ENCODE measurements at regions not wholly inside any gene's neighbourhood (a gene's known extent, or its start where the extent isn't known, plus 50 kb on each side); places are given as distances from the start of the nearest gene placed in this dataset.

- H3K4me1 ChIP-seq (ENCODE audit: control insufficient read depth in 5 of 5, insufficient read depth in 5 of 5, low read length in 5 of 5) = peaks cover 0 to 4% (median 0%) of the 10 kb centered on the region in 5 donors
- H3K4me3 ChIP-seq (ENCODE audit: low read depth in 1 of 5, low read length in 5 of 5) = no peak overlapping the region
- peaks cover 0 to 5% (median 2%) of the 10 kb centered on the region in 5 donors for H3K9me3 ChIP-seq (ENCODE audit: control insufficient read depth in 5 of 5, low read length in 5 of 5)
- no peaks in the 10 kb centered on the region for H3K36me3 ChIP-seq (ENCODE audit: control insufficient read depth in 5 of 5, insufficient read depth in 5 of 5, low read length in 5 of 5)
- H3K27me3 ChIP-seq (ENCODE audit: control insufficient read depth in 5 of 5, insufficient read depth in 4 of 5, low read length in 5 of 5) = no peaks in the 10 kb centered on the region
- no peak overlapping the region for H3K9ac ChIP-seq (ENCODE audit: low read length in 5 of 5)
- no peak overlapping the region for H3K27ac ChIP-seq (ENCODE audit: low read depth, low read length)
Measured at GRCh38 chr20:7624886-7625285, 315.4 kb downstream of the HAO1 start.

GRCh38 chr20:7627734-7628663 lies 312.3 kb downstream of the HAO1 start:
- Histone ChIP-seq H3K9ac (ENCODE audit: low read length in 5 of 5) (no peak overlapping the region), H3K4me3 (ENCODE audit: low read depth in 1 of 5, low read length in 5 of 5) (no peak overlapping the region), H3K9me3 (ENCODE audit: control insufficient read depth in 5 of 5, low read length in 5 of 5) (no peaks in the 10 kb centered on the region), H3K4me1 (ENCODE audit: control insufficient read depth in 5 of 5, insufficient read depth in 5 of 5, low read length in 5 of 5) (peaks cover 0 to 4% (median 0%) of the 10 kb centered on the region in 5 donors), H3K27ac (ENCODE audit: low read depth, low read length) (no peak overlapping the region), H3K36me3 (ENCODE audit: control insufficient read depth in 5 of 5, insufficient read depth in 5 of 5, low read length in 5 of 5) (no peaks in the 10 kb centered on the region), H3K27me3 (ENCODE audit: control insufficient read depth in 5 of 5, insufficient read depth in 4 of 5, low read length in 5 of 5) (no peaks in the 10 kb centered on the region)

GRCh38 chr20:7629880-7630279 lies 310.4 kb downstream of the HAO1 start:
- H3K36me3 ChIP-seq (ENCODE audit: control insufficient read depth in 5 of 5, insufficient read depth in 5 of 5, low read length in 5 of 5) = no peaks in the 10 kb centered on the region
- H3K9me3 ChIP-seq (ENCODE audit: control insufficient read depth in 5 of 5, low read length in 5 of 5) = no peaks in the 10 kb centered on the region
- no peak overlapping the region for H3K9ac ChIP-seq (ENCODE audit: low read length in 5 of 5)
- peaks cover 0 to 4% (median 0%) of the 10 kb centered on the region in 5 donors for H3K4me1 ChIP-seq (ENCODE audit: control insufficient read depth in 5 of 5, insufficient read depth in 5 of 5, low read length in 5 of 5)
- no peaks in the 10 kb centered on the region for H3K27me3 ChIP-seq (ENCODE audit: control insufficient read depth in 5 of 5, insufficient read depth in 4 of 5, low read length in 5 of 5)
- H3K27ac ChIP-seq (ENCODE audit: low read depth, low read length) = no peak overlapping the region
- H3K4me3 ChIP-seq (ENCODE audit: low read depth in 1 of 5, low read length in 5 of 5) = no peak overlapping the region

- H3K27ac ChIP-seq (ENCODE audit: low read depth, low read length) = no peak overlapping the region
- no peak overlapping the region for H3K4me3 ChIP-seq (ENCODE audit: low read depth in 1 of 5, low read length in 5 of 5)
- H3K4me1 ChIP-seq (ENCODE audit: control insufficient read depth in 5 of 5, insufficient read depth in 5 of 5, low read length in 5 of 5) = no peaks in the 10 kb centered on the region
- no peak overlapping the region for H3K9ac ChIP-seq (ENCODE audit: low read length in 5 of 5)
- no peaks in the 10 kb centered on the region for H3K27me3 ChIP-seq (ENCODE audit: control insufficient read depth in 5 of 5, insufficient read depth in 4 of 5, low read length in 5 of 5)
- no peaks in the 10 kb centered on the region for H3K9me3 ChIP-seq (ENCODE audit: control insufficient read depth in 5 of 5, low read length in 5 of 5)
- no peaks in the 10 kb centered on the region for H3K36me3 ChIP-seq (ENCODE audit: control insufficient read depth in 5 of 5, insufficient read depth in 5 of 5, low read length in 5 of 5)
Measured at GRCh38 chr20:7637184-7637583, 303.1 kb downstream of the HAO1 start.

GRCh38 chr20:7650086-7650879 lies 290.0 kb downstream of the HAO1 start:
- Histone ChIP-seq H3K9ac (ENCODE audit: low read length in 5 of 5) (no peak overlapping the region), H3K4me3 (ENCODE audit: low read depth in 1 of 5, low read length in 5 of 5) (no peak overlapping the region), H3K9me3 (ENCODE audit: control insufficient read depth in 5 of 5, low read length in 5 of 5) (peaks cover 0 to 6% (median 0%) of the 10 kb centered on the region in 5 donors), H3K27me3 (ENCODE audit: control insufficient read depth in 5 of 5, insufficient read depth in 4 of 5, low read length in 5 of 5) (no peaks in the 10 kb centered on the region), H3K27ac (ENCODE audit: low read depth, low read length) (no peak overlapping the region), H3K4me1 (ENCODE audit: control insufficient read depth in 5 of 5, insufficient read depth in 5 of 5, low read length in 5 of 5) (no peaks in the 10 kb centered on the region), H3K36me3 (ENCODE audit: control insufficient read depth in 5 of 5, insufficient read depth in 5 of 5, low read length in 5 of 5) (no peaks in the 10 kb centered on the region)

GRCh38 chr20:7654231-7654630 lies 286.0 kb downstream of the HAO1 start:
- Histone ChIP-seq H3K9ac (ENCODE audit: low read length in 5 of 5) (no peak overlapping the region), H3K4me1 (ENCODE audit: control insufficient read depth in 5 of 5, insufficient read depth in 5 of 5, low read length in 5 of 5) (no peaks in the 10 kb centered on the region), H3K9me3 (ENCODE audit: control insufficient read depth in 5 of 5, low read length in 5 of 5) (no peaks in the 10 kb centered on the region), H3K27me3 (ENCODE audit: control insufficient read depth in 5 of 5, insufficient read depth in 4 of 5, low read length in 5 of 5) (no peaks in the 10 kb centered on the region), H3K36me3 (ENCODE audit: control insufficient read depth in 5 of 5, insufficient read depth in 5 of 5, low read length in 5 of 5) (no peaks in the 10 kb centered on the region), H3K4me3 (ENCODE audit: low read depth in 1 of 5, low read length in 5 of 5) (no peak overlapping the region), H3K27ac (ENCODE audit: low read depth, low read length) (no peak overlapping the region)

- Histone ChIP-seq H3K9me3 (ENCODE audit: control insufficient read depth in 5 of 5, low read length in 5 of 5) (no peaks in the 10 kb centered on the region), H3K4me1 (ENCODE audit: control insufficient read depth in 5 of 5, insufficient read depth in 5 of 5, low read length in 5 of 5) (no peaks in the 10 kb centered on the region), H3K36me3 (ENCODE audit: control insufficient read depth in 5 of 5, insufficient read depth in 5 of 5, low read length in 5 of 5) (no peaks in the 10 kb centered on the region), H3K4me3 (ENCODE audit: low read depth in 1 of 5, low read length in 5 of 5) (no peak overlapping the region), H3K9ac (ENCODE audit: low read length in 5 of 5) (no peak overlapping the region), H3K27me3 (ENCODE audit: control insufficient read depth in 5 of 5, insufficient read depth in 4 of 5, low read length in 5 of 5) (no peaks in the 10 kb centered on the region), H3K27ac (ENCODE audit: low read depth, low read length) (no peak overlapping the region)
Measured at GRCh38 chr20:7656687-7657467, 283.4 kb downstream of the HAO1 start.

- Histone ChIP-seq H3K9ac (ENCODE audit: low read length in 5 of 5) (no peak overlapping the region), H3K4me3 (ENCODE audit: low read depth in 1 of 5, low read length in 5 of 5) (no peak overlapping the region), H3K36me3 (ENCODE audit: control insufficient read depth in 5 of 5, insufficient read depth in 5 of 5, low read length in 5 of 5) (no peaks in the 10 kb centered on the region), H3K27ac (ENCODE audit: low read depth, low read length) (no peak overlapping the region), H3K27me3 (ENCODE audit: control insufficient read depth in 5 of 5, insufficient read depth in 4 of 5, low read length in 5 of 5) (no peaks in the 10 kb centered on the region), H3K4me1 (ENCODE audit: control insufficient read depth in 5 of 5, insufficient read depth in 5 of 5, low read length in 5 of 5) (no peaks in the 10 kb centered on the region), H3K9me3 (ENCODE audit: control insufficient read depth in 5 of 5, low read length in 5 of 5) (no peaks in the 10 kb centered on the region)
Measured at GRCh38 chr20:7657569-7657968, 282.7 kb downstream of the HAO1 start.

GRCh38 chr20:7660165-7660564 lies 280.1 kb downstream of the HAO1 start:
- Histone ChIP-seq H3K4me1 (ENCODE audit: control insufficient read depth in 5 of 5, insufficient read depth in 5 of 5, low read length in 5 of 5) (no peaks in the 10 kb centered on the region), H3K27ac (ENCODE audit: low read depth, low read length) (no peak overlapping the region), H3K36me3 (ENCODE audit: control insufficient read depth in 5 of 5, insufficient read depth in 5 of 5, low read length in 5 of 5) (no peaks in the 10 kb centered on the region), H3K9ac (ENCODE audit: low read length in 5 of 5) (no peak overlapping the region), H3K27me3 (ENCODE audit: control insufficient read depth in 5 of 5, insufficient read depth in 4 of 5, low read length in 5 of 5) (no peaks in the 10 kb centered on the region), H3K4me3 (ENCODE audit: low read depth in 1 of 5, low read length in 5 of 5) (no peak overlapping the region), H3K9me3 (ENCODE audit: control insufficient read depth in 5 of 5, low read length in 5 of 5) (no peaks in the 10 kb centered on the region)

All from subcutaneous abdominal adipose tissue (tissue), 5 donors.